OCI-LY3 (cell line): ENCODE measurements at regions not wholly inside any gene's neighbourhood (a gene's known extent, or its start where the extent isn't known, plus 50 kb on each side); places are given as distances from the start of the nearest gene placed in this dataset.

Experiments used
- EZH2phosphoT487 ChIP-seq: fragments of 200-600 bp; shearing (Covaris generic); IDR thresholded peaks from 2 replicates; pipeline ENCODE4 v1.6.1; 2018; ENCODE audit warnings: antibody characterized with exemption, mixed run types, low read depth
- TF ChIP-seq, protein P1 (sequence below): fragments of 200-600, 300-600 bp; sonication (generic); IDR thresholded peaks from 2 replicates; pipeline ENCODE4 v1.5.1; 2014; ENCODE audit warnings: antibody characterized with exemption, low read length, low read depth

- TF ChIP-seq, protein P1, sequence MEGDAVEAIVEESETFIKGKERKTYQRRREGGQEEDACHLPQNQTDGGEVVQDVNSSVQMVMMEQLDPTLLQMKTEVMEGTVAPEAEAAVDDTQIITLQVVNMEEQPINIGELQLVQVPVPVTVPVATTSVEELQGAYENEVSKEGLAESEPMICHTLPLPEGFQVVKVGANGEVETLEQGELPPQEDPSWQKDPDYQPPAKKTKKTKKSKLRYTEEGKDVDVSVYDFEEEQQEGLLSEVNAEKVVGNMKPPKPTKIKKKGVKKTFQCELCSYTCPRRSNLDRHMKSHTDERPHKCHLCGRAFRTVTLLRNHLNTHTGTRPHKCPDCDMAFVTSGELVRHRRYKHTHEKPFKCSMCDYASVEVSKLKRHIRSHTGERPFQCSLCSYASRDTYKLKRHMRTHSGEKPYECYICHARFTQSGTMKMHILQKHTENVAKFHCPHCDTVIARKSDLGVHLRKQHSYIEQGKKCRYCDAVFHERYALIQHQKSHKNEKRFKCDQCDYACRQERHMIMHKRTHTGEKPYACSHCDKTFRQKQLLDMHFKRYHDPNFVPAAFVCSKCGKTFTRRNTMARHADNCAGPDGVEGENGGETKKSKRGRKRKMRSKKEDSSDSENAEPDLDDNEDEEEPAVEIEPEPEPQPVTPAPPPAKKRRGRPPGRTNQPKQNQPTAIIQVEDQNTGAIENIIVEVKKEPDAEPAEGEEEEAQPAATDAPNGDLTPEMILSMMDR = no peak
- TF ChIP-seq EZH2phosphoT487 = no peak
These were observed 334.5 kb upstream of the IGFBP7 start for GRCh38 chr4:57444671-57445070.
